ENCODE measurements at regions not wholly inside any gene's neighbourhood (a gene's known extent, or its start where the extent isn't known, plus 50 kb on each side); places are given as distances from the start of the nearest gene placed in this dataset.

GRCh38 chr2:122009561-122009960 is 254.1 kb downstream of the TSN start:
- Mint-ChIP-seq H3K27ac (no peak overlapping the region), H3K36me3 (no peaks in the 10 kb centered on the region), H3K9me3 (peaks cover 0 to 4% of the 10 kb centered on the region in 2 donors)
- no peak for ATAC-seq
- DNase-seq (ENCODE audit: low spot score in 2 of 2) = no peak

GRCh38 chr2:122011493-122012270 is 256.2 kb downstream of the TSN start:
- DNase-seq (ENCODE audit: low spot score in 2 of 2) (no peak), ATAC-seq (no peak)
- Mint-ChIP-seq H3K27ac (no peak overlapping the region), H3K9me3 (peaks cover 0 to 4% of the 10 kb centered on the region in 2 donors), H3K36me3 (no peaks in the 10 kb centered on the region)

GRCh38 chr2:122018736-122019135 is 263.3 kb downstream of the TSN start:
- H3K9me3 Mint-ChIP-seq = no peaks in the 10 kb centered on the region
- H3K36me3 Mint-ChIP-seq = no peaks in the 10 kb centered on the region
- ATAC-seq (no peak), DNase-seq (ENCODE audit: low spot score in 2 of 2) (no peak)
- H3K27ac Mint-ChIP-seq = no peak overlapping the region

GRCh38 chr2:122019724-122020123 is 264.3 kb downstream of the TSN start:
- no peaks in the 10 kb centered on the region for H3K9me3 Mint-ChIP-seq
- no peak overlapping the region for H3K27ac Mint-ChIP-seq
- DNase-seq (ENCODE audit: low spot score in 2 of 2) = no peak
- H3K36me3 Mint-ChIP-seq = no peaks in the 10 kb centered on the region
- no peak for ATAC-seq

GRCh38 chr2:122020377-122020776 is 264.9 kb downstream of the TSN start:
- DNase-seq (ENCODE audit: low spot score in 2 of 2) = no peak
- ATAC-seq = no peak
- no peaks in the 10 kb centered on the region for H3K36me3 Mint-ChIP-seq
- no peak overlapping the region for H3K27ac Mint-ChIP-seq
- no peaks in the 10 kb centered on the region for H3K9me3 Mint-ChIP-seq

GRCh38 chr2:122021941-122022340 is 266.5 kb downstream of the TSN start:
- DNase-seq (ENCODE audit: low spot score in 2 of 2) (no peak), ATAC-seq (no peak)
- Mint-ChIP-seq H3K9me3 (no peaks in the 10 kb centered on the region), H3K36me3 (no peaks in the 10 kb centered on the region), H3K27ac (no peak overlapping the region)

- DNase-seq (ENCODE audit: low spot score in 2 of 2) = no peak
- H3K27ac Mint-ChIP-seq = no peak overlapping the region
- ATAC-seq = no peak
- no peaks in the 10 kb centered on the region for H3K36me3 Mint-ChIP-seq
- H3K9me3 Mint-ChIP-seq = no peaks in the 10 kb centered on the region
These were observed 267.1 kb downstream of the TSN start for GRCh38 chr2:122022531-122022930.

GRCh38 chr2:122023059-122023864 is 267.8 kb downstream of the TSN start:
- H3K9me3 Mint-ChIP-seq = no peaks in the 10 kb centered on the region
- DNase-seq (ENCODE audit: low spot score in 2 of 2) (no peak), ATAC-seq (no peak)
- H3K36me3 Mint-ChIP-seq = no peaks in the 10 kb centered on the region
- no peak overlapping the region for H3K27ac Mint-ChIP-seq

- H3K27ac Mint-ChIP-seq = no peak overlapping the region
- ATAC-seq = no peak
- no peaks in the 10 kb centered on the region for H3K9me3 Mint-ChIP-seq
- H3K36me3 Mint-ChIP-seq = no peaks in the 10 kb centered on the region
- no peak for DNase-seq (ENCODE audit: low spot score in 2 of 2)
These were observed 272.2 kb downstream of the TSN start for GRCh38 chr2:122027510-122028217.

GRCh38 chr2:122028371-122029100 is 273.1 kb downstream of the TSN start:
- Mint-ChIP-seq H3K9me3 (no peaks in the 10 kb centered on the region), H3K27ac (no peak overlapping the region), H3K36me3 (no peaks in the 10 kb centered on the region)
- DNase-seq (ENCODE audit: low spot score in 2 of 2) (no peak), ATAC-seq (no peak)

- no peak overlapping the region for H3K27ac Mint-ChIP-seq
- ATAC-seq (no peak), DNase-seq (ENCODE audit: low spot score in 2 of 2) (no peak)
- no peaks in the 10 kb centered on the region for H3K9me3 Mint-ChIP-seq
- no peaks in the 10 kb centered on the region for H3K36me3 Mint-ChIP-seq
These were observed 274.0 kb downstream of the TSN start for GRCh38 chr2:122029456-122029855.

GRCh38 chr2:122029945-122030344 is 274.5 kb downstream of the TSN start:
- Mint-ChIP-seq H3K36me3 (no peaks in the 10 kb centered on the region), H3K9me3 (no peaks in the 10 kb centered on the region), H3K27ac (no peak overlapping the region)
- no peak for ATAC-seq
- no peak for DNase-seq (ENCODE audit: low spot score in 2 of 2)

GRCh38 chr2:122031544-122032263 is 276.3 kb downstream of the TSN start:
- no peaks in the 10 kb centered on the region for H3K9me3 Mint-ChIP-seq
- DNase-seq (ENCODE audit: low spot score in 2 of 2) (no peak), ATAC-seq (no peak)
- H3K36me3 Mint-ChIP-seq = no peaks in the 10 kb centered on the region
- no peak overlapping the region for H3K27ac Mint-ChIP-seq

GRCh38 chr2:122032264-122032645 is 276.8 kb downstream of the TSN start:
- DNase-seq (ENCODE audit: low spot score in 2 of 2) = no peak
- Mint-ChIP-seq H3K36me3 (no peaks in the 10 kb centered on the region), H3K9me3 (no peaks in the 10 kb centered on the region), H3K27ac (no peak overlapping the region)
- ATAC-seq = no peak

GRCh38 chr2:122033778-122034177 is 278.3 kb downstream of the TSN start:
- no peak for ATAC-seq
- H3K36me3 Mint-ChIP-seq = no peaks in the 10 kb centered on the region
- H3K27ac Mint-ChIP-seq = no peak overlapping the region
- no peaks in the 10 kb centered on the region for H3K9me3 Mint-ChIP-seq
- no peak for DNase-seq (ENCODE audit: low spot score in 2 of 2)

- Mint-ChIP-seq H3K27ac (no peak overlapping the region), H3K36me3 (no peaks in the 10 kb centered on the region), H3K9me3 (no peaks in the 10 kb centered on the region)
- DNase-seq (ENCODE audit: low spot score in 2 of 2) = no peak
- ATAC-seq = no peak
These were observed 278.9 kb downstream of the TSN start for GRCh38 chr2:122034344-122034743.
